DOHH2 (cell line): ENCODE measurements at regions not wholly inside any gene's neighbourhood (a gene's known extent, or its start where the extent isn't known, plus 50 kb on each side); places are given as distances from the start of the nearest gene placed in this dataset.

Source experiments
- H3F3A ChIP-seq: fragments of 200-600 bp; sonication (generic), shearing (Covaris generic); 2 replicates; pipeline ENCODE4 v1.6.0; 2016; ENCODE audit warnings: antibody characterized with exemption, mild to moderate bottlenecking; ENCODE audit not compliant: control insufficient read depth, insufficient read depth
- H3K27ac ChIP-seq: fragments of 200-600 bp; sonication (generic); 2 replicates; pipeline ENCODE4 v1.5.1; 2014; ENCODE audit warnings: low read depth, mild to moderate bottlenecking, low read length, moderate library complexity
- H3K27me3 ChIP-seq: fragments of 200-600 bp; sonication (generic); 2 replicates; pipeline ENCODE4 v1.6.1; 2014; ENCODE audit warnings: mild to moderate bottlenecking, low read length, mixed read lengths; ENCODE audit not compliant: control insufficient read depth
- H3K36me3 ChIP-seq: fragments of 200-600 bp; sonication (generic); 2 replicates; pipeline ENCODE4 v1.6.1; 2014; ENCODE audit warnings: mild to moderate bottlenecking, low read length, moderate library complexity, mixed read lengths; ENCODE audit not compliant: control insufficient read depth
- H3K4me1 ChIP-seq: fragments of 200-600 bp; sonication (generic); 2 replicates; pipeline ENCODE4 v1.6.1; 2014; ENCODE audit warnings: mild to moderate bottlenecking, low read length, mixed read lengths; ENCODE audit not compliant: control insufficient read depth
- H3K4me2 ChIP-seq: fragments of 200-600 bp; sonication (generic); 2 replicates; pipeline ENCODE4 v1.6.0; 2014; ENCODE audit warnings: mild to moderate bottlenecking, low read length, moderate library complexity
- H3K4me3 ChIP-seq: fragments of 200-600 bp; sonication (generic); 2 replicates; pipeline ENCODE4 v1.5.1; 2014; ENCODE audit warnings: mild to moderate bottlenecking, low read length, mixed read lengths
- H3K79me2 ChIP-seq: fragments of 200-600 bp; sonication (generic); 2 replicates; pipeline ENCODE4 v1.6.1; 2014; ENCODE audit warnings: mild to moderate bottlenecking, low read length, mixed read lengths; ENCODE audit not compliant: control insufficient read depth
- H3K9me2 ChIP-seq: fragments of 200-600 bp; sonication (generic); replicated peaks from 2 replicates; pipeline ENCODE4 v1.6.1; 2014; ENCODE audit warnings: mild to moderate bottlenecking, low read length, mixed read lengths; ENCODE audit not compliant: control insufficient read depth
- H3K9me3 ChIP-seq: fragments of 200-600 bp; sonication (generic); 2 replicates; pipeline ENCODE4 v1.6.1; 2014; ENCODE audit warnings: antibody characterized with exemption, low read length, mixed read lengths; ENCODE audit not compliant: control insufficient read depth, insufficient read depth
- H4K20me1 ChIP-seq: fragments of 200-600 bp; sonication (generic); 2 replicates; pipeline ENCODE4 v1.6.0; 2014; ENCODE audit warnings: low read depth, mild to moderate bottlenecking, antibody characterized with exemption, low read length, moderate library complexity; ENCODE audit not compliant: control insufficient read depth, insufficient read depth
- EZH2phosphoT487 ChIP-seq: fragments of 200-600 bp; sonication (generic); IDR thresholded peaks from 2 replicates; pipeline ENCODE4 v1.6.1; 2017; ENCODE audit warnings: borderline replicate concordance, mild to moderate bottlenecking, antibody characterized with exemption, low read length, moderate library complexity, mixed read lengths
- TF ChIP-seq, protein P1 (sequence below): fragments of 200-600 bp; sonication (generic); IDR thresholded peaks from one replicate; pipeline ENCODE4 v1.5.1; 2014; ENCODE audit warnings: antibody characterized with exemption, mild to moderate bottlenecking, low read depth, low read length; ENCODE audit not compliant: poor library complexity, severe bottlenecking

DNA sequence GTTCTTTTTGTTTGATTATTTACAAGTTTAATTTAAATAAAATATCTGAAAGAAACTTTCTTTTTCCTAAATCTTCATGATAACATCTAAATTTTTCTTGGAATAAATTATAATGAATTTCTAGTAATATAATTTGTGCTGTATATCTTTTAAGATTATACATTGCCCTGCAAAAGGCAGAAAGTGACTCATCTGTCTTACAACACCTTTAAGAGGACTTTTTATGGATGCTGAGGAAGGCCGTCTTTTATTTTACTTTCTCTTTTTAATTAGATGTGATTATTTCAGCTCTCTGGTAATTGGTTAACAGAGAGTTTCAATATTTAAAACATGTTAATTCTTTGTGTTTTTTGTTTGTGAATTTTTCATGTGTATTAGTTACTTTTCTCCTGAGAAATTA is 598.4 kb downstream of the RPL10L start:
- Histone ChIP-seq H3K27ac (no peak overlapping the region), H3K9me2 (no peaks in the 10 kb centered on the region), H3K27me3 (no peaks in the 10 kb centered on the region), H3F3A (no peaks in the 10 kb centered on the region), H3K9me3 (no peaks in the 10 kb centered on the region), H3K4me3 (no peak overlapping the region), H3K36me3 (no peaks in the 10 kb centered on the region), H3K4me2 (no peak overlapping the region), H3K79me2 (no peaks in the 10 kb centered on the region), H3K4me1 (no peaks in the 10 kb centered on the region), H4K20me1 (no peaks in the 10 kb centered on the region)
- TF ChIP-seq, protein P1, sequence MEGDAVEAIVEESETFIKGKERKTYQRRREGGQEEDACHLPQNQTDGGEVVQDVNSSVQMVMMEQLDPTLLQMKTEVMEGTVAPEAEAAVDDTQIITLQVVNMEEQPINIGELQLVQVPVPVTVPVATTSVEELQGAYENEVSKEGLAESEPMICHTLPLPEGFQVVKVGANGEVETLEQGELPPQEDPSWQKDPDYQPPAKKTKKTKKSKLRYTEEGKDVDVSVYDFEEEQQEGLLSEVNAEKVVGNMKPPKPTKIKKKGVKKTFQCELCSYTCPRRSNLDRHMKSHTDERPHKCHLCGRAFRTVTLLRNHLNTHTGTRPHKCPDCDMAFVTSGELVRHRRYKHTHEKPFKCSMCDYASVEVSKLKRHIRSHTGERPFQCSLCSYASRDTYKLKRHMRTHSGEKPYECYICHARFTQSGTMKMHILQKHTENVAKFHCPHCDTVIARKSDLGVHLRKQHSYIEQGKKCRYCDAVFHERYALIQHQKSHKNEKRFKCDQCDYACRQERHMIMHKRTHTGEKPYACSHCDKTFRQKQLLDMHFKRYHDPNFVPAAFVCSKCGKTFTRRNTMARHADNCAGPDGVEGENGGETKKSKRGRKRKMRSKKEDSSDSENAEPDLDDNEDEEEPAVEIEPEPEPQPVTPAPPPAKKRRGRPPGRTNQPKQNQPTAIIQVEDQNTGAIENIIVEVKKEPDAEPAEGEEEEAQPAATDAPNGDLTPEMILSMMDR, result no peak
- no peak for TF ChIP-seq EZH2phosphoT487

DNA sequence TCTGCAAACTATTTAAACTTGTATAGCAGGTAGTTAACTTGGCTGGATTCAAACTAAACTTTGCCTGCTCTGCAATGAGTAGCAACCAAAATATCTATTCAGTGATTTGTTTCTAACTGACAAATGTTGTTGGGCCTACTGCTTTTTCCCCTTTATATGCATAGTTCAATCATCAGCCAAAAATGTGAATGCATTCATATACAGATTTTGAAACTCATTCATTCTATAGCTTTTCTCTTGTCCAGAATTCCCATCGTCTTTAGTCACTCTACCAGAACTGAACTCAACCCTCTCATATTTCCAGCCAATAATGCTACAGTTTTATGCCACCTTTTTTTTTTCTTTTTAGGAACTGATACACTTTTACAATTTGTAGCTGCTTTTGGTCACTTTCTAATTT is 599.8 kb downstream of the RPL10L start:
- Histone ChIP-seq H3F3A (no peaks in the 10 kb centered on the region), H3K36me3 (no peaks in the 10 kb centered on the region), H3K27ac (no peak overlapping the region), H4K20me1 (no peaks in the 10 kb centered on the region), H3K9me2 (no peaks in the 10 kb centered on the region), H3K9me3 (no peaks in the 10 kb centered on the region), H3K27me3 (no peaks in the 10 kb centered on the region), H3K4me3 (no peak overlapping the region), H3K79me2 (no peaks in the 10 kb centered on the region), H3K4me1 (no peaks in the 10 kb centered on the region), H3K4me2 (no peak overlapping the region)
- TF ChIP-seq, protein P1, result no peak
- TF ChIP-seq EZH2phosphoT487, result no peak

DNA sequence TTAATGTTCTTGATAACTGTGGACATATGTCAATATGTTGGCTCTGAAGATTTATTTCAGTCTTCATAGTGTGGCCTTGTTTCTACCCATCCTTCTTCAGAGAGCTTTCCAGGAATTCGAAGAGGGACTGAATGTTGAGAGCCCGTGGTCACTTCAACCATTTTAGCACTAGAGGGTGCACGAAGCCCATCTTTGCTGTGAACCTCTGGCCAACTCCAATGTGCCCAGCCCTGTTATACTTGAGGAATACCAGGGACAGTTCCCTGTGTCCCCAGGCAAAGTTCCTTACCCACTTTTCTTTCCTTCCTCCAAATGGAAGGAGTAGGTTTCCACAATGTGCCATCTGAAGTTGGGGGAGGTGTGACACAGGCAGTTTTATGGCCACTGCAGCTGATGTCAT is 603.5 kb downstream of the RPL10L start:
- no peaks in the 10 kb centered on the region for H3K79me2 ChIP-seq
- H3K4me1 ChIP-seq, result no peaks in the 10 kb centered on the region
- TF ChIP-seq, protein P1, result no peak
- TF ChIP-seq EZH2phosphoT487, result no peak
- H3K4me2 ChIP-seq, result no peak overlapping the region
- no peaks in the 10 kb centered on the region for H3K36me3 ChIP-seq
- no peaks in the 10 kb centered on the region for H3K9me3 ChIP-seq
- no peak overlapping the region for H3K4me3 ChIP-seq
- no peaks in the 10 kb centered on the region for H4K20me1 ChIP-seq
- no peaks in the 10 kb centered on the region for H3F3A ChIP-seq
- no peaks in the 10 kb centered on the region for H3K27me3 ChIP-seq
- no peak overlapping the region for H3K27ac ChIP-seq
- H3K9me2 ChIP-seq, result no peaks in the 10 kb centered on the region

DNA sequence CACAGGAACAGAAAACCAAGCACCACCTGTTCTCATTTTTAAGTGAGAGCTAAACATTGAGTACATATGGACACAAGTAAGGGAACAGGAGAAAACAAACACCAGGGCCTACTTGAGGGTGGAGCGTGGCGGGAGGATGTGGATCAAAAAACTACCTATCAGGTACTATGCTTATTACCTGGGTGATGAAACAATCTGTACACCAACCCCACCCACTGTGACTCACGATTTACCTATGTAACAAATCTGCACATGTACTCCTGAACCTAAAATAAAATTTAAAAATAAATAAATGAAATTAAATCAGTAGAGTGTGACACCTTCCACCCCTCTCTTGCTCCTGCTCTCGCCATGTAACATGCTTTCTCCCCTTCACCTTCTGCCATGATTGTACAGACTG is 615.5 kb downstream of the RPL10L start:
- Histone ChIP-seq H3K27ac (no peak overlapping the region), H3K9me2 (no peaks in the 10 kb centered on the region), H3K79me2 (no peaks in the 10 kb centered on the region), H3K4me2 (no peak overlapping the region), H3F3A (no peaks in the 10 kb centered on the region), H3K4me1 (no peaks in the 10 kb centered on the region), H4K20me1 (no peaks in the 10 kb centered on the region), H3K27me3 (no peaks in the 10 kb centered on the region), H3K4me3 (no peak overlapping the region), H3K9me3 (no peaks in the 10 kb centered on the region), H3K36me3 (no peaks in the 10 kb centered on the region)
- TF ChIP-seq, protein P1, result no peak
- no peak for TF ChIP-seq EZH2phosphoT487
